Right lobe of liver (tissue), 4 donors: ENCODE measurements at regions not wholly inside any gene's neighbourhood (a gene's known extent, or its start where the extent isn't known, plus 50 kb on each side); places are given as distances from the start of the nearest gene placed in this dataset.

Source experiments
- POLR2A ChIP-seq: fragments of 450-650 bp; IDR thresholded peaks from one replicate; pipeline ENCODE4 v1.6.1; 2017; ENCODE audit warnings: antibody characterized with exemption, mild to moderate bottlenecking
- TF ChIP-seq, protein P1 (sequence below), 4 donors: fragments of 200-600 bp in 3 of 4; fragments of 450-650 bp in 1 of 4; IDR thresholded peaks; one replicate each; pipeline versions ENCODE4 v1.5.1 to v1.8.0; 2016 to 2022; ENCODE audit warnings: antibody characterized with exemption in 4 of 4, mild to moderate bottlenecking in 2 of 4
- donor health status: DM: no; HTN: no; CAD: no.
- donor health status: DM: no; HTN: no; CAD: no.
- donor health status: DM: no; HTN: yes; CAD: no.

GRCh38 chr2:78780864-78781583 is 244.5 kb upstream of the REG3G start:
- TF ChIP-seq, protein P1, sequence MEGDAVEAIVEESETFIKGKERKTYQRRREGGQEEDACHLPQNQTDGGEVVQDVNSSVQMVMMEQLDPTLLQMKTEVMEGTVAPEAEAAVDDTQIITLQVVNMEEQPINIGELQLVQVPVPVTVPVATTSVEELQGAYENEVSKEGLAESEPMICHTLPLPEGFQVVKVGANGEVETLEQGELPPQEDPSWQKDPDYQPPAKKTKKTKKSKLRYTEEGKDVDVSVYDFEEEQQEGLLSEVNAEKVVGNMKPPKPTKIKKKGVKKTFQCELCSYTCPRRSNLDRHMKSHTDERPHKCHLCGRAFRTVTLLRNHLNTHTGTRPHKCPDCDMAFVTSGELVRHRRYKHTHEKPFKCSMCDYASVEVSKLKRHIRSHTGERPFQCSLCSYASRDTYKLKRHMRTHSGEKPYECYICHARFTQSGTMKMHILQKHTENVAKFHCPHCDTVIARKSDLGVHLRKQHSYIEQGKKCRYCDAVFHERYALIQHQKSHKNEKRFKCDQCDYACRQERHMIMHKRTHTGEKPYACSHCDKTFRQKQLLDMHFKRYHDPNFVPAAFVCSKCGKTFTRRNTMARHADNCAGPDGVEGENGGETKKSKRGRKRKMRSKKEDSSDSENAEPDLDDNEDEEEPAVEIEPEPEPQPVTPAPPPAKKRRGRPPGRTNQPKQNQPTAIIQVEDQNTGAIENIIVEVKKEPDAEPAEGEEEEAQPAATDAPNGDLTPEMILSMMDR (IDR thresholded peaks at IDR 0.05): no peak
- no peak for TF ChIP-seq POLR2A
